Medulla oblongata (tissue), 1 donor: ENCODE measurements at regions not wholly inside any gene's neighbourhood (a gene's known extent, or its start where the extent isn't known, plus 50 kb on each side); places are given as distances from the start of the nearest gene placed in this dataset.
"Not testable (repeated sequence)": the region's sequence is repeated elsewhere in the genome, so short reads cannot be mapped to it uniquely, and the experiment has no call there.

Source experiments
- DNase-seq: peaks from one replicate; pipeline ENCODE4 v3.0.0-alpha.2; 2015; ENCODE audit errors: extremely low spot score

DNA sequence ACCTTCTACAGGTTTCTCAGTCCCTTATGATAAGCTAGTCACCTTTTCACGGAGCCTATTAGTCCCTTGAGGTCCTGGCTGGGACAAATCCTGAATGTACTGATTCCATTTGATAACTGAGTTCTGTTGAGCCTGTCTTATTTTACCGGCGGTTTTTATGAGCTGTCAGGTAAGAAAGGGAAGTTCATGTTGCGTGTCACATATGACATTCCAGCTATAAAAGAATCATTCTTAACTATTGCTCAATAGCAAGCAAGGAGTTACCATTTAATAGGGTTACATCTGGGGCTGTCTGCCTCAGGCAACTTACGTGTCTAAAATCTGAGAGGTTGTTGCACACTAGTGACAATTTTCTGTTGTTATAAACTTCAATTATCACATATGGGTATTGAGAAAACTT lies 394.6 kb downstream of the TECRL start:
- DNase-seq, result no peak

DNA sequence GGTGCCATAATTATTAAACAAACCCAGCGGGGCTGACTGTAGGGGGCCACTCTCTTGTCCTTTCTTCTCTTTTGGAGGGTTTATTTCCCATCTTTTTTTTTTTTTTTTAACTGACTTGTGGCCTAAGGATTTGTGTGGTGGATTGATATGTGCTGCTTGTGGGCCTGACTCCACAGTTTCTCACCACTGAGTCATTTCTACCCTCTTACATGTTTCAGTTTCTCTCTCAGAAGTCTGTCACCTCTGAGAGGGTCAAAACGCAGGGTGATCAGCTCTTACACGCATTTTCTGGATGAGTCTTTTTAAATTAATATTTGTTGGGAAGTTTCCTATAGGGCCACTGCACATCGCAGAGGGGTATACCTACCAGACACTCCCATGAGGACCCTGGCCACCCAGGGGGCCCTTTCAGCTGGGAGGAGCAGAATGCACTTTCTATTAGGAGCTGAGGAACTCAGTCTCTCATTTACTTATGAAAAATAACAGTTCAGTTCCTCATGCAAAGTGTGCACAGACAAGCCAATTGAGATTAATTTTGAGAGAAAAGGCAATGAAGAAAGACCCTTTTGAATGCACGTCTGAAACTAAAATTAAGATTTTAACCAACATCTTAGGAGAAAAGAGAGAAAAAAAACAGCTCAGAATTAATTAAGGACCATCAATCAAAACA lies 407.9 kb downstream of the TECRL start:
- DNase-seq, result no peak

DNA sequence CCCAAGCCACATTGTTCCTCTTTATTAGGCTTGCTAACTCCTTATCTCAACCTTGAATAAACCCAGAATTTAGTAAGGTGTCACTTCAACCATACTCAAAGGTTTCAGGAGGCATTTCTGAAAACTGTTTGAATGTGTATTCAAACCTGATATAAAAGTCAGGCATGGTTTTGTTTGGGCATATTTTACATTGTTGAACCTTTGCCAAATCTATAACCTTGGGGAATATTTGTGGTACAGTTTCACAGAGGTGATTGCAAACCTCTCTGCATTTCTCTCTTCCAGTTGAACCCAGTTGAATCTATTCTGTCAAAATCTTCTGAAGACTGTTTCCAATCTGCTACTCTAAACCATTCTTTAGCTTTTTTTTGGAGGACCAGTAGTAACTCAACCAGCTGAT lies 409.0 kb downstream of the TECRL start:
- no peak for DNase-seq

DNA sequence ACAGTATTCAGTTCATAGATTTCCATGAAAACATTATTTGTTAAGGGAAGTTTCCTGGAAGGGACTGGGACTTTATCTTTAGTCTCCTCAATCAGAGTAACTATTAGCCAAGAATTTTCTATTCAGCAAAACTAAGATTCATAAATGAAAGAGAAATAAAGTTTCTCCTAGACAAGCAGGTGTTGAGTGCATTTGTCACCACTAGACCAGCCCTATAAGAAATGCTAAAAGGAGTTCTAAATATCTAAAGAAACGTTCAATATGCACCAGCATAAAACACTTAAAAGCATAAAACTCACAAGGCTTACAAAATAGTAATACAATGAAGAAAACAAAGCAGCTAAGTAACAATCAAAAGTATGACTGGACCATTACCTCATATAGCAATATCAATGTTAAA lies 423.0 kb downstream of the TECRL start:
- DNase-seq, result no peak

DNA sequence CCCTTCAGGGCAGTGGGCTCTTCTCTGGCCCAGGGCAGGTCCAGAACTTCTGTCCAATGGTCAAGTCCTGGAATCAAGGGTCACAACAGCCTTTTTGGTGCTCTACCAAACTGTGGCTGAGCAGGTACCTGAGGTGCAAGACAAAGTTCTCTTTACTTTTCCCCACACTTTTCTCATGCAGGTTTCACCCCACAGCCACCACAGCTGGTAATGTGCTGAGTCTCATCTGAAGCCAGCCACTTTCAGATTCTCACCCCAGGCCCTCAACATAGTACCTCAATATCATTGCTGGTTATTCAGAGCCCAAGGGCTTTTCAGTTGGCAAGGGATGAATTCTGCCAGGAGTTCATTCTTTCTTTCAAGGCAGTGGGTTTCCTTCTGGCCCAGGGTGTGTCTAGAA lies 426.0 kb downstream of the TECRL start:
- no peak for DNase-seq

DNA sequence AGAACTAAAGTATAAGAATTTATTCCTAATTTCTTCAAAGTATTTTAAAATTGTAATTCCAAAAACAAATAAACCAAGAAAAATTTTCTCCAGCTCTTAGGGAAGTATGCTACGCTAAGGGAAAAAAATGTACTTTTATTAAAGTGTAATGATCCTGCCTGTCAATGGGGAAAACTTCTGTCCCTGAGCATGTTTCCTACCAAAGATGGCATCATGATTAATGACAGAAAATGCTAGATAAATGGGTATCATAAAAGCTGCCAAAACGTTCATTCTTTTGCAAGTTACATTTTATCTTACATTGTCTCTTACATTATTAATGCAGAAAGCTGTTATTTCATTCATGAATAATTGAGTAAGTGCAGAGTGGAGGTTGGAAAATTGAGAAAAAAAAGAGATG lies 443.4 kb downstream of the TECRL start:
- DNase-seq, result no peak

DNA sequence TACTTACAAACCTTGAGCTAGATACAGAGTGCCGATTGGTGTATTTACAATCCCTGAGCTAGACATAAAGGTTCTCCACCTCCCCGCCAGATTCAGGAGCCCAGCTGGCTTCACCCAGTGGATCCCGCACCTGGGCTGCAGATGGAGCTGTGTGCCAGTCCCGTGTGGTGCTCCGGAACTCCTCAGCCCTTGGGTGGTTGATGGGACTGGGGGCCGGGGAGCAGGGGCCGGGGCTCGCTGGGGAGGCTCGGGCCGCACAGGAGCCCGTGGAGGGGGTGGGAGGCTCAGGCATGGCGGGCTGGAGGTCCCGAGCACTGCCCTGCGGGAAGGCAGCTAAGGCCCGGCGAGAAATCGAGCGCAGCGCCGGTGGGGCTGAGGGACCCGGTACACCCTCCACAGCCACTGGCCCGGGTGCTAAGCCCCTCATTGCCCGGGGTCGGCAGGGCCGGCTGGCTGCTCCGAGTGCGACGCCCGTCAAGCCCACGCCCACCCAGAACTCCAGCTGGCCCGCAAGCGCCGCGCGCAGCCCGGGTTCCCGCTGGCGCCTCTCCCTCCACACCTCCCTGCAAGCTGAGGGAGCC lies 466.5 kb downstream of the TECRL start:
- DNase-seq, result not testable (repeated sequence)

DNA sequence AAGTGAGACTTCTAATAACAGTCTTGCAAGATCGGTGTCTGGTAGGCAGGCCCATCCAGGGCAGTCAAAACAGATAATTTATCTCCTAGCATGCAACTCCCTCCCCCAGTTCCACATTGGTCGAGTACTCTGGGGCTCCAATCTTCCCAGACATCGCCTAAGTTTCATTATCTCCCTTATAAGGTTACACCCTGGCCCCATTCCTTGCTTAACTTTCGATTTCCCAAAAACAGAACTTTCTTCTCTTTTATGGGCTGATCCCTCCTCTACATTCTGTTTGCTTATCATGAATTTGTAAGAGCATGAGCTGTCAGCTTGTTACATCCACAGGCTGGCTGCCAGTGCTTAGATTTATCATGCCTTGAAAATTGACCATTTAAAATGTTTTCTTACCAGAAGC lies 471.3 kb downstream of the TECRL start:
- DNase-seq, result no peak

DNA sequence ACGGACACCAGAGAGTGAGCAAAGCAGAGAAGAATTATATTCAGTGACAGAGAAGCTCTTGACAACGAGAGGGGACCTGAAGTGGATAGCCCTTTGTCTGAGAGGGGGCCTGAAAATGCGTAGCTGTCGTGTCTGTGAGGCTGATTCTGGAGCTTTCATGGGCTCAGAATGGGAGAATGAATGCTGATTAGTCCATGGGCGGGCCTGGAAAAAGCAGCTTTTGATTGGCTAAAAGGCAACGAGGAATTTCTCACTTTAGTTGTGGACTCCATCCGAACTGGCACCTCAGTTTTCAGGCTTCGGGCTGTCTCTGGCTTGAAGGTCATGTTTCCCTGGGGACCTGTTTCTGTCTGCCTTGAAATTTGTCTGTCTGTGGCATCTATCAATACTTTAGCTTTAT lies 487.1 kb downstream of the TECRL start:
- DNase-seq, result no peak

DNA sequence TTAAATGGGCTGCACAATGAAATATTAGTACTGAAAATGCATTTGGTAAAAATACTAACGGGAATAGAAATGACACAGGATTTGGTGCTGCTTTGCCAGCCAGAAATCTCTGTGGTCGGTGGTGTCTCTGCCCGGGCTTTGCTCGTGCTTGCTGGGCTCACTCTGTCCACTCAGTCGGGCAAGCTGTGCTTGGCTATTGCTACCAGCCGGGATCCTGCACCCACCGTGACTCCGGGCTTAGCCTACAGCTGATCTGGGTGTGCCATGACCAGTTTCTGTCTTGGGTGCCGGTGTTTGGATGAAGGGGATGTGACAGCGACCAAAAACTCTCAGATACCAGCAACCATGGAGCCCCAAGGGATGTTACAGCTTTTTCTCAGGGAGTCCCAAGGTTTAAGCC lies 487.7 kb downstream of the TECRL start:
- no peak for DNase-seq

DNA sequence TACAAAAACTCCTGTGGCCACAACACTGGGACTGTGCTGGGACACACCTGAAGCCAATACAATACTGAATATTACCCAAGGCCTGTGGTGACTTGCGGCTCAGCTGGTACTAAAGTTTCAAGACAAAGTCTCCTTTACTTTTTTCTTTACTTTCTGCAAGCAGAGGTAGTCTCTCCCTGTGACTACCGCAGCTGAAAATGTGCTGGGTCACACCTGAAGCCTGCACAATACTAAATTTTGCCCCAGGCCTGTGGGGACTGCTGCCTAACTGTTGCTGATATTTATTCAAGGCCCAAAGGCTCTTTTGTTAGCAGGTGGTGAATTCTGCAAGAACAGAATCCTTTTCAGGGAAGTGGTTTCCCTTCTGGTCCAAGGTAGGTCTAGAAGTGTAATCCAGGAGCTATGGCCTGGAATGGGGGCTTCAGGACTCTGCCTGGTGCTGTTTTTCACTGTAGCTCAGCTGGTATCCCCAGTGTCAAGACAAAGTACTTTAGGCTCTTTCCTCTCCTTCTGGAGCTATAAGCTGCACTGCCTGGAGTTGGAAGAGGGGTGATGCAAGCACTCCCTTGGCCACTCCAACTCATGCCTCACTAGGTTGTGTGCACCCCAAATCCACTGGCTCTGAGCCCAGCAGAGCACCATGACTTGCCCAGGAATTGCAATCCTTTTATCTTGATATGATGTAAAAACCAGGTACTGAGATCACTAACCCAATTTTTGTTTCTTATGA lies 489.4 kb downstream of the TECRL start:
- no peak for DNase-seq

DNA sequence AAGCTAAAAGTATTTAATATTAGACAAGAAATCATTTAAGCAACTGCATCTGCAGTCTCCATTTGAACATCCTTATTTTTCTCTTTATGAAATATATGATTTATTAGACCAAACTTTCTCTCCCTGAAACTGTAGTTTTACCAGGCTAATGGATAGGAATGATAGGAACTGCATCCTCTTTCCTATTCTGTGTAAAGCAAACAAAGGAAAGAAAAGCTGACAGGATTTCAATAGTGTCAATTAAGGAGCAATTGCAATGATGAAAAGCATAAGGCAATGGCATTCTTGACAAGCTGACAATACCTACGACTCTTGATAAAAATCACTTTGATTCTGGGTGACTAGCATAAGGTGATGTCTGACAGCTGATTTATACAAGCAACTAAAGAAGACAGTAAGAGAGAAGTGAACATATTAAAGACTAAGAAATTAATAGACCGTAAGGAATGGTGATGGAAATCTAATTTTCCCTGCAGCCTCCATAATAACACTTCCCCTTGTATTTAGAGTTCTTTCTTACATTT lies 502.5 kb downstream of the TECRL start:
- DNase-seq, result no peak

DNA sequence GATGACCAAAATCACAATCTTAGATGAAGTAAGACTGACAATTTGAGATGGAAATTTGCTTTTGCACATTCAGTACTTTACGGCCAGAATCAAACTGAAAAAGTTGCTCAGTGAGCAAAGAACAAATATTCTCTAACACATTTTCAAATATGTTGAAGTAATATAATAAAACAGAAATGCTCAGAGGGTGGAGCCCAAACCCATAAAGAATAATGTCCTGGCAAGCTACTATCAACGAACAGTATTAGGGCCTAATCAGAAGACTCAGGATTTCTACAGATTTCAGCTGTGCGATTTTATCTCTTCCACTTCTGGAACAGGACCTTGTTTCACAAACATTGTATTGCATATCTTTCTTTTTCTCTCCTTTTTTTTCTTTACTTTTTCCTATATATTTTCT lies 505.0 kb downstream of the TECRL start:
- DNase-seq, result no peak

DNA sequence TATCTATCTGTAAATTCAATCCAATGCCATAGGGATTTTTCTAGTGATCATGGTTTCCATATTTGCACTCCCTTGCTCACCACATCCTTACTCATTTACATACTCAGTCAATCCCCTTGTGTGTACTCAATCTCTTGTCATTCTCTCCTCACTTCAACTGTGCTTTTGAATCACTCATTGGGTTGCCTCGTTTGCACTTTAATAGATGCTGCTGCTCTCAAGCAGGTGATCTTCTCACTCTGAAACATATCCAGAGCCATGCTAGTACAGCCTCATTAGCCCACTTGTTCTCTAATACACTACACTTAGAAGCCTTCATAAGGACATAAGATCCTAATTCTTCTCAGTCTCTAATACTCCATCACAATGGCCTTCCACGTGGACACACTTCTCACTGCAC lies 507.9 kb downstream of the TECRL start:
- DNase-seq, result no peak

DNA sequence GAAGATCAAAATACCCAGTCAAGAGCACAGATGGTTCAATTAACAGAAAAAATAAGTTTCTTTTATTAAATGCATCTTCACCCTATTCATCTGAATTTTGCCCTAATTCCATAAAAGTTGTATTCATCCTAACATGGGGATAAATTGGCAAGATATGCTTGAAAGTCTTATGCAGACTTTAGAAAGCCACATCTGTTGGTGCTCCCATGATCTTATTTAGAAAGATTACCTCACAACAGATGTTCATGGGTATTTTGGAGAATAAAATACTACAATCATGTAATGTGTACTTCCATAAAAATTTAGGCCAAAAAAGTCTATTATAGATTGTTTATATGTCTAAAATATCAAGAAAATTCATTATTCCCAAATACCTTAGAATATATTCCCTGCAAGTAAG lies 510.3 kb downstream of the TECRL start:
- no peak for DNase-seq

DNA sequence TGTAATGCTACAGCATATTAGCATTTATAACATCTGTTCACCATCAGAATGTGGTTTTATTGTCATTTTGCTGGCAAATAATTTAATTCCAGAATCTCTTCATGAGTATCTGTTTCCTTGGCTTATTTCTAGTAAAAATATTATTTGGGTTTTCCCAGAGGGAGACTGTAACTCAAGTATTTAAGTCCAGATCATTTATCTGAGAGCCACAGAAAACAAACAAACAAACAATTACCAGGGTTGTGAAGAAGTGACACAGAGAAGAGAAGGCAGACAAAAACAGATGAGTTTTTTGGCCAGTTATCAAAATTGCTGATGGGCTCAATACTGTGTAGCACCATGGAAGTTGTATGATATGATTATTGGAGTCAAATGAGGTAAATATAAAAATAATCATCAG lies 515.1 kb downstream of the TECRL start:
- no peak for DNase-seq

DNA sequence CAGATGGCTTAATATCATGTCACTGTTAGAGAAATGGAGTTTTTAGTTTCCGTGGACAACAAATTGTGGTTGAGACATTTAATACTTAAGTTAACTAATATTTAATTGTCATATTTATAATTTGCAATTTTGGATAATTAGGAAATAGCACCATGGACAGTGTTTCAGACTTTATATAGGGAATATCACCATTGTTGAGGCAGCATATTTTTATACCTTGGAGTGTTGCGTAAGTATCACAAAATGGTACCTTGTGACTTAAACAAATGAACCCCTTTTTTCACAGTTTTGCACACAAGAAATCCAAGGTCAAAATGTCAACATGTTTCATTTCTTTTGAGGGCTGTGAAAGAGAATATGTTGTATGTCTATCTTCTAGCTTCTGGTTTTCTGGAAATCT lies 539.9 kb downstream of the TECRL start:
- DNase-seq, result no peak

DNA sequence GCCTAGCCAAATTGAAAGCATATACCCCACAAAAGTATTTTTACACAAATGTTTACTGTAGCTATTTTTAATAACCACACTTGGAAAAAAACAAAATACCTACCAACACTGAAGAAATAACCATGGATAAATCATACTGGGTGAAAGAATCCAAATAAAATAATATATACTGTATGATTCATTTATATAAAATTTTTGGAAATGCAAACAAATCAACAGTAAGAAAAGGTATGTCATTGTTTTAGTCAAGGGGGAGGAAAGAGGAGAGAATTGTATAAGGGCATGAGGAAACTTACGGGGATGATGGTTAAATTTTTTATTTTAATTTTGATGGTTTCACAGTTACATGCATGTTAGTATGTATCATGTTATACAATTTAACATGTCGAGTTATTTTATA lies 557.8 kb downstream of the TECRL start:
- no peak for DNase-seq

DNA sequence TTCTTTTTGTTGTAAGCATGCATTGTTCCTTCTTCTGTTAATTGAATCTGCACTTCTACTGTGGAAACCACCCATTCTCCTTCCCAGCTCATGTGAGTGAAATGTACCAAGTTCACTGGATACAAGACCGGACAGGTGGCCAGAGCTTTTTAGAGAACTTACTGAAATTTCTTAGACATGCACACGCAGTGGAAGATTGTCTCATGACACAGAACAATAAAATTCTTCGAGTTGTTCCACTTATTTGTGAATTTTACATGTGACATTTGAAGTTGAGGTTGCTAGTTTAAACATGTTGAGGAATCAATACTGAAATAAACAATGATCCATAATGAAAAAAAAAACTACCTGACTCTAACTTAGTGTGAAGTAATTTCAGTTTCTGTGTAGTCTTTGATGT lies 568.0 kb downstream of the TECRL start:
- no peak for DNase-seq

DNA sequence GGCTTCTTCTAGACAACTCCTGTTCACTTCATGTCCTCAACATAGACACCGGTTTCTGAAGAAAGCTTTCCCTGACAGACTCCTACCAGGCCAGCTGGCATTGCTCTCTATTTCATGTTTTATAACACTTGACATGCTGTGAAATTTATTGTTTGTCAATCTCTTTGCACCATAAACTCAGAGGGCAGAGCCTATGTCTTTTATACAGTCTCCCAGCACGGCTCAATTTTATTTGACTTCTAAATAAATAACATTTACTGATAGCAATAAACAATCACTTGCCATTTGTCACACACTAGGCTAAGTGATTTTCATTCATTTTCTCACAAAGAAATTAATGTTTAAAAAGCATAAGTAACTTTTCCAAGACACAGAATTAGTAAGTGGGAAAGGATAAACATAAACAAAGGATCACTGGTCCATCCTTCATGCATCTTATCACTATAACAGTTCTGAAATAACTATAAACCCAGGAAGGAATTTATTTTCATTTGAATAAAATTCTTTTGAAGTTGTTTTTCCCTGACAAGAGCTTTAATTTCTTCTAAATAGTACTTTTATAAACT lies 577.6 kb downstream of the TECRL start:
- no peak for DNase-seq

DNA sequence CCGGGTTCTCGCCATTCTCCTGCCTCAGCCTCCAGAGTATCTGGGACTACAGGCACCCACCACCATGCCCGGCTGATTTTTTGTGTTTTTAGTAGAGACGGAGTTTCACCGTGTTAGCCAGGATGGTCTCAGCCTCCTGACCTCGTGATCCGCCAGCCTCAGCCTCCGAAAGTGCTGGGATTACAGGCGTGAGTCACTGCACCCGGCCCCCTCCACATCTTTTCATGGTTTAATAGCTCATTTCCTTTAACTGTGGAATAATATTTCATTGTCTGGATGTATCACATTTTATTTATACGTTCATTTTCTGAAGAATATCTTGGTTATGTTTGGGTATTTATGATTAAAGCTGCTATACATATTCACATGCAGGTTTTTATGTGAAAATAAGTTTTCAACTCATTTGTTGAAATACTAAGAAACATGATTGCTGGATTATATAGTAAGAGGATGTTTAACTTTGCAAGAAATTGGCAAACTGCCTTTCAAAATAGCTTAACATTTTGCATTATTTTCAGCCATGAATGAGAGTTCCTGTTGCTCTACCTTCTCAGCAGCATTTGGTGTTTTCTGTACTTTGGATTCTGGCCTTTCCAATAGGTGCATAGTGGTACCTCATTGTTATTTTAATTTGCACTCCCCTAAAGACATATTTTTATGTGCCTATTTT lies 591.9 kb downstream of the TECRL start:
- DNase-seq, result no peak
